ENCODE measurements at regions not wholly inside any gene's neighbourhood (a gene's known extent, or its start where the extent isn't known, plus 50 kb on each side); places are given as distances from the start of the nearest gene placed in this dataset.

GRCh38 chr19:31818798-31819105 lies 469.5 kb upstream of the TSHZ3 start:
- no peaks in the 10 kb centered on the region for H3K9me1 ChIP-seq (ENCODE audit: control insufficient read depth, extremely low read depth, insufficient read depth, low read length)
- TF ChIP-seq CTCF (optimal IDR thresholded peaks at IDR 0.05 in 1 of 3, IDR thresholded peaks at IDR 0.05 in 1 of 3, conservative IDR thresholded peaks at IDR 0.05 in 1 of 3; ENCODE audit: extremely low read depth in 1 of 3, insufficient read depth in 2 of 3, low read length in 3 of 3), result no peak
- no peak for TF ChIP-seq EZH2 (IDR thresholded peaks at IDR 0.05; ENCODE audit: low read length)
- H3K36me3 ChIP-seq (ENCODE audit: control insufficient read depth in 2 of 2, extremely low read depth in 1 of 2, insufficient read depth in 2 of 2, low read length in 2 of 2), result no peaks in the 10 kb centered on the region
- FAIRE-seq (no peak), DNase-seq (ENCODE audit: low read depth, low spot score) (no peak)
- no peak overlapping the region for H3K9ac ChIP-seq (ENCODE audit: control insufficient read depth, extremely low read depth, insufficient read depth, low read length)
- no peak overlapping the region for H3K4me2 ChIP-seq (ENCODE audit: control insufficient read depth, extremely low read depth, insufficient read depth, low read depth, low read length)
- H3K27ac ChIP-seq (ENCODE audit: control insufficient read depth, insufficient read depth, low read length), result no peak overlapping the region
- H3K9me3 ChIP-seq (ENCODE audit: control insufficient read depth, low read depth, low read length), result peaks cover 4% of the 10 kb centered on the region
- no peaks in the 10 kb centered on the region for H4K20me1 ChIP-seq (ENCODE audit: control insufficient read depth, extremely low read depth, insufficient read depth, low read length)
- no peak overlapping the region for H2AFZ ChIP-seq (ENCODE audit: control insufficient read depth, low read length)
- no peak overlapping the region for H3K4me3 ChIP-seq (ENCODE audit: control insufficient read depth in 2 of 3, extremely low read depth in 1 of 3, insufficient read depth in 2 of 3, low read depth in 1 of 3, low read length in 3 of 3)
- no peaks in the 10 kb centered on the region for H3K4me1 ChIP-seq (ENCODE audit: control insufficient read depth, extremely low read depth, insufficient read depth, low read length)
- H3K27me3 ChIP-seq (ENCODE audit: control insufficient read depth, extremely low read depth, insufficient read depth, low read length), result no peaks in the 10 kb centered on the region
- no peaks in the 10 kb centered on the region for H3K79me2 ChIP-seq (ENCODE audit: control insufficient read depth, insufficient read depth, low read length)
- dilution Hi-C loops (cut with MboI; ENCODE audit: extremely low pct_ligation_motif_present, low sequenced_read_pairs), result no loop called here

GRCh38 chr19:31819837-31820236 lies 470.6 kb upstream of the TSHZ3 start:
- Histone ChIP-seq H4K20me1 (ENCODE audit: control insufficient read depth, extremely low read depth, insufficient read depth, low read length) (no peaks in the 10 kb centered on the region), H3K9me3 (ENCODE audit: control insufficient read depth, low read depth, low read length) (peaks cover 2% of the 10 kb centered on the region), H2AFZ (ENCODE audit: control insufficient read depth, low read length) (no peak overlapping the region), H3K4me2 (ENCODE audit: control insufficient read depth, extremely low read depth, insufficient read depth, low read depth, low read length) (no peak overlapping the region), H3K27ac (ENCODE audit: control insufficient read depth, insufficient read depth, low read length) (no peak overlapping the region), H3K79me2 (ENCODE audit: control insufficient read depth, insufficient read depth, low read length) (no peaks in the 10 kb centered on the region), H3K36me3 (ENCODE audit: control insufficient read depth in 2 of 2, extremely low read depth in 1 of 2, insufficient read depth in 2 of 2, low read length in 2 of 2) (no peaks in the 10 kb centered on the region), H3K4me1 (ENCODE audit: control insufficient read depth, extremely low read depth, insufficient read depth, low read length) (no peaks in the 10 kb centered on the region), H3K9ac (ENCODE audit: control insufficient read depth, extremely low read depth, insufficient read depth, low read length) (no peak overlapping the region), H3K4me3 (ENCODE audit: control insufficient read depth in 2 of 3, extremely low read depth in 1 of 3, insufficient read depth in 2 of 3, low read depth in 1 of 3, low read length in 3 of 3) (no peak overlapping the region), H3K9me1 (ENCODE audit: control insufficient read depth, extremely low read depth, insufficient read depth, low read length) (no peaks in the 10 kb centered on the region), H3K27me3 (ENCODE audit: control insufficient read depth, extremely low read depth, insufficient read depth, low read length) (no peaks in the 10 kb centered on the region)
- TF ChIP-seq EZH2 (IDR thresholded peaks at IDR 0.05; ENCODE audit: low read length) (no peak), CTCF (optimal IDR thresholded peaks at IDR 0.05 in 1 of 3, IDR thresholded peaks at IDR 0.05 in 1 of 3, conservative IDR thresholded peaks at IDR 0.05 in 1 of 3; ENCODE audit: extremely low read depth in 1 of 3, insufficient read depth in 2 of 3, low read length in 3 of 3) (no peak)
- no peak for FAIRE-seq
- dilution Hi-C loops (cut with MboI; ENCODE audit: extremely low pct_ligation_motif_present, low sequenced_read_pairs), result no loop called here
- no peak for DNase-seq (ENCODE audit: low read depth, low spot score)

All from keratinocyte (primary cell).